Sigmoid colon (tissue), 4 donors: ENCODE measurements at regions not wholly inside any gene's neighbourhood (a gene's known extent, or its start where the extent isn't known, plus 50 kb on each side); places are given as distances from the start of the nearest gene placed in this dataset.

Experiments used
- CTCF ChIP-seq, 4 experiments: fragments of 450-650 bp in 3 of 4; fragments of 200-600 bp in 1 of 4; IDR thresholded peaks; one replicate each; pipeline ENCODE4 v1.5.1; 2016 to 2019; ENCODE audit warnings: antibody characterized with exemption in 4 of 4, mild to moderate bottlenecking in 3 of 4, moderate library complexity in 2 of 4
- EP300 ChIP-seq, 4 donors: sonication (generic); formaldehyde crosslinking; IDR thresholded peaks; one replicate each; pipeline ENCODE4 v1.6.1; 2017; ENCODE audit warnings: antibody characterized with exemption in 4 of 4
- POLR2A ChIP-seq, 2 donors: fragments of 450-650 bp; IDR thresholded peaks; one replicate each; pipeline ENCODE4 v1.6.1; 2016; ENCODE audit warnings: antibody characterized with exemption in 2 of 2, mild to moderate bottlenecking in 2 of 2, moderate library complexity in 2 of 2
- POLR2AphosphoS5 ChIP-seq, 4 donors: sonication (generic); formaldehyde crosslinking; IDR thresholded peaks; one replicate each; pipeline ENCODE4 v1.6.1; 2017; ENCODE audit warnings: antibody characterized with exemption in 4 of 4

GRCh38 chr4:89615051-89615450 lies 221.9 kb downstream of the SNCA start:
- TF ChIP-seq POLR2AphosphoS5 (IDR thresholded peaks at IDR 0.05) (no peak), CTCF (IDR thresholded peaks at IDR 0.05) (no peak), EP300 (IDR thresholded peaks at IDR 0.05) (no peak), POLR2A (IDR thresholded peaks at IDR 0.05) (no peak)
